SK-N-SH (cell line): ENCODE measurements at regions not wholly inside any gene's neighbourhood (a gene's known extent, or its start where the extent isn't known, plus 50 kb on each side); places are given as distances from the start of the nearest gene placed in this dataset.

Experiments used
- CHD2 ChIP-seq: fragments of 150-350 bp; IDR thresholded peaks from 2 replicates; pipeline ENCODE4 v1.6.1; 2018; ENCODE audit warnings: low read length; ENCODE audit not compliant: partially characterized antibody
- CTCF ChIP-seq: fragments of 200-600 bp; sonication (generic); IDR thresholded peaks from 2 replicates; pipeline ENCODE4 v1.6.1; 2017; ENCODE audit warnings: antibody characterized with exemption, mild to moderate bottlenecking, moderate library complexity
- EP300 ChIP-seq, 2 experiments: IDR thresholded peaks; 2 replicates each; pipeline versions ENCODE4 v1.4.0 to v1.6.1; 2012; ENCODE audit warnings: borderline replicate concordance in 1 of 2, low read depth in 1 of 2, low read length in 1 of 2
- JUND ChIP-seq: IDR thresholded peaks from 2 replicates; pipeline ENCODE4 v1.4.0; 2012
- RCOR1 ChIP-seq: fragments of 150-350 bp; IDR thresholded peaks from 2 replicates; pipeline ENCODE4 v1.6.1; 2017; ENCODE audit warnings: antibody characterized with exemption, low read length
- TAF1 ChIP-seq: IDR thresholded peaks from 2 replicates; pipeline ENCODE4 v1.6.1; 2012; ENCODE audit warnings: low read depth, mild to moderate bottlenecking, low read length, moderate library complexity, borderline replicate concordance

- no peak for TF ChIP-seq CTCF
- no peak for TF ChIP-seq JUND
- no peak for TF ChIP-seq EP300 (IDR thresholded peaks at IDR 0.05; ENCODE audit: borderline replicate concordance in 1 of 2, low read depth in 1 of 2, low read length in 1 of 2)
- TF ChIP-seq CHD2, result no peak
- TF ChIP-seq TAF1, result no peak
- no peak for TF ChIP-seq RCOR1
Observed at GRCh38 chr13:39815345-39816111, 160.1 kb downstream of the COG6 start.
